ENCODE measurements at regions not wholly inside any gene's neighbourhood (a gene's known extent, or its start where the extent isn't known, plus 50 kb on each side); places are given as distances from the start of the nearest gene placed in this dataset.

DNA sequence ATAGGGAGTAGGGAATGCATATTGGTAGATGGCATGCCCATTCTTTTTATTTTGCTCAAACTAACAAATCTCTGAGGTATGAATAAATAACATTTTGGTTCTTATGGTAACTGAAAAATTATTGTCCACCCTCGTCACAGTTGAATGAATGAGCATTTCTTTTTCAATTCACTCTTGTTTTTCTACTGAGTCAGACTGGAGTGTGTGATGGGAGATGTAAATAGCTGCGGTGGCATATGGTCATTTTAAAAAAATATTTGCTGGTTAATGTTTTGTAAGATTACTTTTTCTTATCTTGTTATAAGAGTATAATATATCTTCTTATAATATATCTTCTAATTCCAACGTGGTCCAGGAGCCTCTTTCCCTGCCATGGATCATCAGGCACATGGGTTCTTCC, 586.5 kb downstream of the SLITRK5 start:
- DNase-seq (ENCODE audit: insufficient read length, low spot score, missing footprints) = no peak
- TF ChIP-seq, protein P1, sequence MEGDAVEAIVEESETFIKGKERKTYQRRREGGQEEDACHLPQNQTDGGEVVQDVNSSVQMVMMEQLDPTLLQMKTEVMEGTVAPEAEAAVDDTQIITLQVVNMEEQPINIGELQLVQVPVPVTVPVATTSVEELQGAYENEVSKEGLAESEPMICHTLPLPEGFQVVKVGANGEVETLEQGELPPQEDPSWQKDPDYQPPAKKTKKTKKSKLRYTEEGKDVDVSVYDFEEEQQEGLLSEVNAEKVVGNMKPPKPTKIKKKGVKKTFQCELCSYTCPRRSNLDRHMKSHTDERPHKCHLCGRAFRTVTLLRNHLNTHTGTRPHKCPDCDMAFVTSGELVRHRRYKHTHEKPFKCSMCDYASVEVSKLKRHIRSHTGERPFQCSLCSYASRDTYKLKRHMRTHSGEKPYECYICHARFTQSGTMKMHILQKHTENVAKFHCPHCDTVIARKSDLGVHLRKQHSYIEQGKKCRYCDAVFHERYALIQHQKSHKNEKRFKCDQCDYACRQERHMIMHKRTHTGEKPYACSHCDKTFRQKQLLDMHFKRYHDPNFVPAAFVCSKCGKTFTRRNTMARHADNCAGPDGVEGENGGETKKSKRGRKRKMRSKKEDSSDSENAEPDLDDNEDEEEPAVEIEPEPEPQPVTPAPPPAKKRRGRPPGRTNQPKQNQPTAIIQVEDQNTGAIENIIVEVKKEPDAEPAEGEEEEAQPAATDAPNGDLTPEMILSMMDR (IDR thresholded peaks at IDR 0.05; ENCODE audit: extremely low read depth, low read depth, low read length) = no peak
- H3K27ac ChIP-seq (ENCODE audit: low read depth, low read length) = no peak overlapping the region
- H2AFZ ChIP-seq (ENCODE audit: low read length) = no peak overlapping the region
- no peaks in the 10 kb centered on the region for H3K36me3 ChIP-seq (ENCODE audit: insufficient read depth, low read length)
- H3K4me3 ChIP-seq (ENCODE audit: insufficient read depth, low read length) = no peak overlapping the region
- H3K79me2 ChIP-seq (ENCODE audit: insufficient read depth, low read length) = no peaks in the 10 kb centered on the region
- H3K4me1 ChIP-seq (ENCODE audit: insufficient read depth, low read length) = no peaks in the 10 kb centered on the region
- no peaks in the 10 kb centered on the region for H3K27me3 ChIP-seq (ENCODE audit: insufficient read depth, low read length)
- H4K20me1 ChIP-seq (ENCODE audit: insufficient read depth, low read length) = no peaks in the 10 kb centered on the region
- H3K9me3 ChIP-seq (ENCODE audit: low read depth, low read length) = peaks cover 4% of the 10 kb centered on the region
- H3K4me2 ChIP-seq (ENCODE audit: insufficient read depth, low read length) = no peak overlapping the region

DNA sequence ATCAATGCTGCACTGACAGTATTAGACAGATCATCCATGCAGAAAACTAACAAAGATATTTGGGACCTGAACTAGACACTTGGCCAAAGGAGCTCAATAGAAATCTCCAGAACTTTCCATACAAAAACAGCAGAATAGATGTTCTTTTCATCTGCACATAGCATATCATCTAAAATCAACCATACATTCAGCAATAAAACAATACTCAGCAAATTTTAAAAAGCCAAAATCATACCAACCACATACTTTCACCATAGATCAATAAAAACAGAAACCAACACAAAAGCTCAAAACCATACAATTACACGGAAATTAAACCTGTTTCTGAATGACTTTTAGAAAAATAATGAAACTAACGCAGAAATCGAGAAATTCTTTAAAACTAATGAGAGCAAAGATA, 592.6 kb downstream of the SLITRK5 start:
- TF ChIP-seq, protein P1 (IDR thresholded peaks at IDR 0.05; ENCODE audit: extremely low read depth, low read depth, low read length) = no peak
- H4K20me1 ChIP-seq (ENCODE audit: insufficient read depth, low read length) = no peaks in the 10 kb centered on the region
- no peak for DNase-seq (ENCODE audit: insufficient read length, low spot score, missing footprints)
- no peak overlapping the region for H3K27ac ChIP-seq (ENCODE audit: low read depth, low read length)
- peaks cover 4% of the 10 kb centered on the region for H3K9me3 ChIP-seq (ENCODE audit: low read depth, low read length)
- H3K4me2 ChIP-seq (ENCODE audit: insufficient read depth, low read length) = no peak overlapping the region
- H3K4me1 ChIP-seq (ENCODE audit: insufficient read depth, low read length) = no peaks in the 10 kb centered on the region
- H3K4me3 ChIP-seq (ENCODE audit: insufficient read depth, low read length) = no peak overlapping the region
- no peak overlapping the region for H2AFZ ChIP-seq (ENCODE audit: low read length)
- no peaks in the 10 kb centered on the region for H3K27me3 ChIP-seq (ENCODE audit: insufficient read depth, low read length)
- H3K36me3 ChIP-seq (ENCODE audit: insufficient read depth, low read length) = no peaks in the 10 kb centered on the region
- no peaks in the 10 kb centered on the region for H3K79me2 ChIP-seq (ENCODE audit: insufficient read depth, low read length)

DNA sequence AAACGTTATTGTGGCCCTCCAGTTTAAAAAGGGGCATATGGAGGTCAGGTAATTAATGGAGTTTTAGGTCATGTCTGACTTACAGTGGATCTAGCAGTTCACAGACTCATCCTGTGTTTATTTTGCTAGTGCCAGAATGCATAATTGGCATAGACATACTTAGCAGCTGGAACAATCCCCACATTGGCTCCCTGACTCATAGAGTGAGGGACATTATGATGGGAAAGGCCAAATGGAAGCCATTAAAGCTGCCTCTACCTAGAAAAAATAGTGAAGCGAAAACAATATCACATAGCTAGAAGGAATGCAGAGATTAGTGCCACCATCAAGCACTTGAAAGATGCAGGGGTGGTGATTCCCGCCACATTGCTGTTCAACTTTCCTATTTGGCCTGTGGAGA, 610.7 kb downstream of the SLITRK5 start:
- H3K36me3 ChIP-seq (ENCODE audit: insufficient read depth, low read length) = no peaks in the 10 kb centered on the region
- no peak overlapping the region for H2AFZ ChIP-seq (ENCODE audit: low read length)
- H3K79me2 ChIP-seq (ENCODE audit: insufficient read depth, low read length) = no peaks in the 10 kb centered on the region
- TF ChIP-seq, protein P1 (IDR thresholded peaks at IDR 0.05; ENCODE audit: extremely low read depth, low read depth, low read length) = no peak
- no peaks in the 10 kb centered on the region for H4K20me1 ChIP-seq (ENCODE audit: insufficient read depth, low read length)
- H3K4me3 ChIP-seq (ENCODE audit: insufficient read depth, low read length) = no peak overlapping the region
- H3K27ac ChIP-seq (ENCODE audit: low read depth, low read length) = no peak overlapping the region
- H3K27me3 ChIP-seq (ENCODE audit: insufficient read depth, low read length) = no peaks in the 10 kb centered on the region
- no peaks in the 10 kb centered on the region for H3K9me3 ChIP-seq (ENCODE audit: low read depth, low read length)
- no peak for DNase-seq (ENCODE audit: insufficient read length, low spot score, missing footprints)
- no peaks in the 10 kb centered on the region for H3K4me1 ChIP-seq (ENCODE audit: insufficient read depth, low read length)
- no peak overlapping the region for H3K4me2 ChIP-seq (ENCODE audit: insufficient read depth, low read length)

DNA sequence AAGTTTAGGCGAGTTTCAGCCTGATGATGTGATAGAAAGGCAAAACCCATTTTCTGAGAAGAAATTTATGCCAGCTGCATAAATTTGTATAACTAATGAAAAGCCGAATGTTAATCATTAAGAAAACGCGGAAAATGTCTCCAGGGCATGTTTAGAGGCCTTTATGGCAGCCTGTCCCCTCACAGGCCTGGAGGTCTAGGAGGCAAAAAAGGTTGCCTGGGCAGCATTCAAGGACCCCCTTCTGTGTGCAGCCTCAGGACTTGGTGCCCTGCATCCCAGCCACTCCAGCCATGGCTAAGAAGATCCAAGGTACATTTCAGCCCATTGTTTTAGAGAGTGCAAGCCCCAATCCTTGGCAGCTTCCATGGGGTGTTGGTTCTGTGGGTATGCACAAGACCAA, 614.2 kb downstream of the SLITRK5 start:
- no peak overlapping the region for H3K4me2 ChIP-seq (ENCODE audit: insufficient read depth, low read length)
- no peaks in the 10 kb centered on the region for H4K20me1 ChIP-seq (ENCODE audit: insufficient read depth, low read length)
- H3K27ac ChIP-seq (ENCODE audit: low read depth, low read length) = no peak overlapping the region
- no peaks in the 10 kb centered on the region for H3K36me3 ChIP-seq (ENCODE audit: insufficient read depth, low read length)
- H3K4me3 ChIP-seq (ENCODE audit: insufficient read depth, low read length) = no peak overlapping the region
- no peak overlapping the region for H2AFZ ChIP-seq (ENCODE audit: low read length)
- DNase-seq (ENCODE audit: insufficient read length, low spot score, missing footprints) = no peak
- no peaks in the 10 kb centered on the region for H3K4me1 ChIP-seq (ENCODE audit: insufficient read depth, low read length)
- TF ChIP-seq, protein P1 (IDR thresholded peaks at IDR 0.05; ENCODE audit: extremely low read depth, low read depth, low read length) = no peak
- no peaks in the 10 kb centered on the region for H3K27me3 ChIP-seq (ENCODE audit: insufficient read depth, low read length)
- H3K9me3 ChIP-seq (ENCODE audit: low read depth, low read length) = no peaks in the 10 kb centered on the region
- H3K79me2 ChIP-seq (ENCODE audit: insufficient read depth, low read length) = no peaks in the 10 kb centered on the region

Measured in osteoblast (primary cell).